ENCODE measurements at regions not wholly inside any gene's neighbourhood (a gene's known extent, or its start where the extent isn't known, plus 50 kb on each side); places are given as distances from the start of the nearest gene placed in this dataset.

- TF ChIP-seq REST (IDR thresholded peaks at IDR 0.05; ENCODE audit: unreplicated experiment): no peak
Observed at GRCh38 chr4:13722649-13723048, 95.1 kb upstream of the BOD1L1 start (continued).

GRCh38 chr4:13728761-13729160 lies 101.2 kb upstream of the BOD1L1 start:
- Histone ChIP-seq H3K79me2 (replicated peaks; ENCODE audit: insufficient read depth) (no peaks in the 10 kb centered on the region), H3K4me1 (ENCODE audit: insufficient read depth) (no peaks in the 10 kb centered on the region), H3K4me2 (no peak overlapping the region), H3K27ac (ENCODE audit: low read depth) (no peak overlapping the region), H3K4me3 (no peak overlapping the region), H3K27me3 (ENCODE audit: insufficient read depth) (no peaks in the 10 kb centered on the region), H3K36me3 (ENCODE audit: insufficient read depth) (no peaks in the 10 kb centered on the region), H3F3A (replicated peaks; ENCODE audit: low read depth) (no peaks in the 10 kb centered on the region), H3K9me2 (ENCODE audit: insufficient read depth) (0 out of 2 replicates have a peak, but pooled peaks cover 4% of the 10 kb centered on the region), H4K20me1 (replicated peaks; ENCODE audit: insufficient read depth) (no peaks in the 10 kb centered on the region), H2AFZ (no peak overlapping the region)
- Mint-ChIP-seq H3K4me3 (no peak overlapping the region), H3K27me3 (ENCODE audit: insufficient read depth, low read depth, poor library complexity) (no peaks in the 10 kb centered on the region), H3K27ac (no peak overlapping the region), H3K36me3 (ENCODE audit: low read depth) (no peaks in the 10 kb centered on the region), H3K4me1 (no peaks in the 10 kb centered on the region), H3K9me3 (no peaks in the 10 kb centered on the region)
- no peak for ATAC-seq
- no peak for DNase-seq (ENCODE audit: low spot score)
- TF ChIP-seq STAT1 (IDR thresholded peaks at IDR 0.05; ENCODE audit: unreplicated experiment) (no peak), REST (IDR thresholded peaks at IDR 0.05; ENCODE audit: unreplicated experiment) (no peak), ZNF114 (CRISPR knock-in tag; IDR thresholded peaks at IDR 0.05) (no peak), ZNF462 (CRISPR knock-in tag; IDR thresholded peaks at IDR 0.05) (no peak), ETS1 (IDR thresholded peaks at IDR 0.05) (no peak), POLR2AphosphoS5 (IDR thresholded peaks at IDR 0.05; ENCODE audit: low read depth) (no peak), NANOG (IDR thresholded peaks at IDR 0.05; ENCODE audit: borderline replicate concordance) (no peak), CTCF (conservative IDR thresholded peaks at IDR 0.05; ENCODE audit: low read depth in 2 of 2) (no peak), EZH2phosphoT487 (IDR thresholded peaks at IDR 0.05; ENCODE audit: unreplicated experiment) (no peak)

Data from GM23338 (cell line).